ENCODE measurements at regions not wholly inside any gene's neighbourhood (a gene's known extent, or its start where the extent isn't known, plus 50 kb on each side); places are given as distances from the start of the nearest gene placed in this dataset.
"Not testable (repeated sequence)": the region's sequence is repeated elsewhere in the genome, so short reads cannot be mapped to it uniquely, and the experiment has no call there.

DNA sequence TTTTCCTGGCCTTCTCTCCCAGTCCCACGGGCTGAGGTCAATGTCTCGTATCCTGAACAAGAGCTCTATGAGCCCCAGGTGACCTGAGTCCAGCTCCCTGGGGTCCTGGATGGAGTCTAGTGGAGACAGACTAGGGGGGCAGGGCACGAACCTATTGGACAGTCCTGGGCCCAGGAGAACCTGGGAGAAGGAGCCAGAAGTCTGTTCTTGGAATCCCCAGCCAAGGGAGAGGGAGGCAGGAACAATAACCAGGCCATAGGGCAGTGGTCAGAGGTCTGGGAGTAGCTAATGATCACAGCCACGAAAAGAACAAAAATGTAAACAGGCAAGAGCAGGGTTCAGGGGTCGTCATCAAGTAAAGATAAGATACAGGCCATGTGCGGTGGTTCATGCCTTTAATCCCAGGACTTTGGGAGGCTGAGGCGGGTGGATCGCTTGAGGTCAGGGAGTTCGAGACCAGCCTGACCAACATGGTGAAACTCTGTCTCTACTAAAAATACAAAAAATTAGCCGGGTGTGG lies 60.8 kb downstream of the COPRS start:
- DNase-seq (ENCODE audit: low read depth in 2 of 2) = no peak

DNA sequence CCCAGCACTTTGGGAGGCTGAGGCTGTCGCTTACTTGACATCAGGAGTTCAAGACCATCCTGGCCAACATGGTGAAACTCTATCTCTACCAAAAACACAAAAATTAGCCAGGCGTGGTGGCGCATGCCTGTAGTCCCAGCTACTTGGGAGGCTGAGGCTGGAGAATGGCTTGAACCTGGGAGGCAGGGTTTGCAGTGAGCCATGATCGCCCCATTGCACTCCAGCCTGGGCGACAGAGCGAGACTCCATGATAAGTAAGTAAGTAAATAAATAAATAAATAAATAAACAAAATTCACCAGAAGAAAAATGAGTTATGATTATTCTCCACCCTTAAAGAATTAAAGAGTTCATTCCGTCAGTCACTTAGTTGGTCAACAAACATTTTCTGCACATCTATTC lies 63.1 kb downstream of the COPRS start:
- DNase-seq (ENCODE audit: low read depth in 2 of 2) = not testable (repeated sequence)

DNA sequence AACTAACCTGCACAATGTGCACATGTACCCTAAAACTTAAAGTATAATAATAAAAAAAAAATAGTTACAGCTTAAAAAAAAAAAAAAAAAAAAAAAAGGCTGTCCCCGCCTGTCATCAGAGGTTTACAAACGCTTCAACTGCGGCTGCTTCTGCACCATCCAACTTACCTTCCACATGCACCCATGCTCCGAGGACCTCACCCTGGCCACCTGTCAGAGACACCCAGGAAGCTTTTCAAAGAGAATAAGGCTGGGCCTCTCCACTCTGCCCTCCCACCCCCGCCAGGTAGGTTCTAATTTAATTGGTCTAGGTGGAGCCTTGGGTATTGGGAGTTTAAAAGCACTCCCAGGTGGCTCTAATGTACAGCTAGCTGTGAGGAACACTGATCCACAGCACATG lies 64.9 kb downstream of the COPRS start:
- DNase-seq (ENCODE audit: low read depth in 2 of 2) = no peak

DNA sequence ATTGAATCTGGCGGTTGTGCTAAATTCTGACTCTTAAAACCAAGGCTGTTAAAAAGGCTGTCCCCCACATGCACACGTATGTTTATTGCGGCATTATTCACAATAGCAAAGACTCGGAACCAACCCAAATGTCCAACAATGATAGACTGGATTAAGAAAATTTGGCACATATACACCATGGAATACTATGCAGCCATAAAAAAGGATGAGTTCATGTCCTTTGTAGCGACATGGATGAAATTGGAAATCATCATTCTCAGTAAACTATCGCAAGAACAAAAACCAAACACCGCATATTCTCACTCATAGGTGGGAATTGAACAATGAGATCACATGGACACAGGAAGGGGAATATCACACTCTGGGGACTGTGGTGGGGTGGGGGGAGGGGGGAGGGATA lies 65.4 kb downstream of the COPRS start:
- not testable (repeated sequence) for DNase-seq (ENCODE audit: low read depth in 2 of 2)

DNA sequence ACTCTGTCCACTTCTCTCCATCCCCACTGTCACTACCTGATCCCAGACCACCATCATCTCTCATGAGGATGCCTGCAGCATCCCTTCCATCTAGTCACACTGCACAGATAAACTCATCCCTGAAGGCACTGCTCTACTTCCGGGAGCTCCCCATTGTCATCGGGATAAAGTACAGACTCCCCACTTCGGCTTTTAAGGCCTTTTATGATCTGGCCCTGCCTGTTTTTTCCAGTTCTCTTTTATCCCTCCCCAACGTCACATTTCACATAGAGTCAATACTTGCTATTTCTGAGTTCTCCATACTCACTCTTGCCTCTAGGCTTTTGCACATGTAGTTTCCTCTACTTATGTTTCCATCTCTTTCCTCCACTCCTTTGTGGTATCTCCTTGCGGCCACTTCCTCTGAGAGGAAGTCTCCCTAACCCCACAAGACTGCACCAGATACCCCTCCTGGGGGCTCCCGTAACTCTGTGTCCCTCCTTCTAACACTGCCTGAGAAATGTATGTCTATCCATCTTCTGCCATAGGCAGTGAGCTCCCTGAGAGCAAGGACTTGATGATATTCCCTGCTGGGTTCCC lies 66.9 kb downstream of the COPRS start:
- no peak for DNase-seq (ENCODE audit: low read depth in 2 of 2)

DNA sequence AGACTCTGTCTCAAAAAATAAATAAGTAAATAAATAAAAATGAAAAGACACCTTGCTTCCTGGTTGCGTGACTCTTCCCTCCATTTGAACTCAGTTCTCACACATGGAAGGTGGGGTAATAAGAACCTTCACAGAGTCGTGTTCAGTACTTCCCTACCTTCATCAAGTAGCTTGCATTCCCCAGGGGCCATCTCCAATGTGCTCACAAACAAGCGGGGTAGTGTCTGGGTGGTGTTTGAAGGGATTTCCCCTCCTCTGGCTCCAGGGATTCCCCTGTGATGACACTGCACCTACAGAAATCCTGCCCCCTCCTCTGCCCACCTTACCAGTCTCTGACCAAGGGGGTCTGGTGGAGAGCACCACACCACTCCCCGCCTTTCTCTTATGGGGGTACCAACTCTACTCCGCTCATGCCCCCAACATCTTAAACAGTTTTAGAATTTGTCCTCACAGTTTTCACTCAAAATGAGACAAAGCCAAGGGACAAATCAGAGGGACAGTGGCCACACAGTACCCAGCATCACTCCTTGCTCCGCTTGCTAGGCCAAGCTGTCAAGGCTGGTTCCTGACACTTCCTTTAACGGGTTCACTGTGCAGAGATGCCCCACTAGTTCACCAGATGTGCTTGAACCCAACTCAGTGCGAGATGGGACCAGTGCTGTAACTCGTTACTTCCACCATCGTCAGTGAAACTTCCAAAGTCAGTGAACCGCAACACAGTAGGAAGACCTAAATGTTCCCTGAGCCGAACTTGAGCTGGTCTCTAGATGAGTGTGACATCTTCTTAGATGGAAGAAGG lies 69.1 kb downstream of the COPRS start:
- DNase-seq (ENCODE audit: low read depth in 2 of 2) = no peak

DNA sequence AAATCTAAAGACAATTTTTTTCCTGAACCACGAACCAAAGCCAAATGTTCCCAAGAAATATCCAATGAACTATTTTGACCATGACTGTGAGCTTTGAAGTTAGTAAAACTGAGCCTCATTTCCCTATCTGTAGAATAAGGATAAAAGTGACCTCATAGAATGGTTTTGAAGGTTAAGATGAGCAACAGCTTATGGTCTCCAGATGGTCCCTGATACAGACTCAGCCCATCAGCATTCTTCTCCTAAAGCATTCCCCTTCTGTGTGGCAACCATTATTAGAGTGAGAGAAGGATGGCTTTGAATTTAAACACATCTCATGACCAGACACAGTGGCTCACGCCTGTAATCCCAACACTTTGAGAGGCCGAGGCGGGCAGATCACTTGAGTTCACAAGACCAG lies 70.1 kb downstream of the COPRS start:
- peak; percentile 65 for DNase-seq (ENCODE audit: low read depth in 2 of 2)

DNA sequence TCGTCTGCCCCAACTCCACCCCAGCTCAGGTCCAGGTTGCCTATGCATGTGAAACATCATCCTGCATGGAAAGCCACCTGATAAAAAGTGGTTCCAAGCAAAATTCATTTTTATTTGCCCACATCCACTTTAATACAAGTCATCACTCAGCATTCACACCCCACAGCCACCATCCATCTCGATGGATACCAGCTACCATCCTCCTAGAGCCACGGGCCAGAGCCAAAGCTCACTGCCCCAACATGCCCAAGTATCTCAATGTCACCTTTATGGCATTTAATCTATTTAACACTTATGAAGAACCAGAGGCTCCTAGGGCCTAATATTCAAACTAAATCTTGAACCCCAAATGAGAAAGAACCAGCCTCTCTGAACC lies 70.5 kb downstream of the COPRS start:
- DNase-seq (ENCODE audit: low read depth in 2 of 2) = no peak

DNA sequence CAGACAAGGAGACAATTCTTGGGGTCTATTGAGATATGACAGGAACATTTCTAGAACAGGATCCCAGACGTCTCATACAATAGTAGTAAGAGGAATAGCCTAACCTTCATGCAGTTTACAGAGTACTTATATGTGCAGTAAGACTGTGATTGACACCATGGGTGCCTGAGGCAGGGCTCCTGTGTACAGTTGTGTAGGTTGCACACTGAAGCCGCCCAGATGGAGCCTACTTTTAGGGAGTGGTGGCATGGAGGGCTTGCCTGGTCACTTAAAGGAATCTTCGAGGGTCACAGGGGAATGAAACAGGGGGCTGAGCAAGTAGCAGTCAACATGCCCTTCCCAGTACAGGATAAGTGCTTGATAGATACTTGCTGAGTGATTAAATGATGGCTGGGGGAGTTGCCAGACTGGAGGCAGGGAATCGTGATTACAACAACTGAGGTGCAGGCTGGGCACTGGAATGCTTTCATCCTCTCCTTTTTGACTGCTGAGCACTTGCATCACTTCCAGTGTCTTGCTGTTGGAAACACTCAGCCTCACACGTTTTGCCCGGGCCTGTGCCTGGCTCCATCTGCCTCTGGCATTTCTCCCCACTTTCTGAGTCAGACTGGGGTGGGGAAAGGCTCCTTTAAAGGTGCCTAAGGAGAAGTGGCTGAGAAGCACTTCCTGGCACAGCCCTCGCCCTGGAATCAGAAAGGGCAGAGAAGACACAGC lies 71.0 kb downstream of the COPRS start:
- DNase-seq (ENCODE audit: low read depth in 2 of 2) = peak; percentile 83 to 85

DNA sequence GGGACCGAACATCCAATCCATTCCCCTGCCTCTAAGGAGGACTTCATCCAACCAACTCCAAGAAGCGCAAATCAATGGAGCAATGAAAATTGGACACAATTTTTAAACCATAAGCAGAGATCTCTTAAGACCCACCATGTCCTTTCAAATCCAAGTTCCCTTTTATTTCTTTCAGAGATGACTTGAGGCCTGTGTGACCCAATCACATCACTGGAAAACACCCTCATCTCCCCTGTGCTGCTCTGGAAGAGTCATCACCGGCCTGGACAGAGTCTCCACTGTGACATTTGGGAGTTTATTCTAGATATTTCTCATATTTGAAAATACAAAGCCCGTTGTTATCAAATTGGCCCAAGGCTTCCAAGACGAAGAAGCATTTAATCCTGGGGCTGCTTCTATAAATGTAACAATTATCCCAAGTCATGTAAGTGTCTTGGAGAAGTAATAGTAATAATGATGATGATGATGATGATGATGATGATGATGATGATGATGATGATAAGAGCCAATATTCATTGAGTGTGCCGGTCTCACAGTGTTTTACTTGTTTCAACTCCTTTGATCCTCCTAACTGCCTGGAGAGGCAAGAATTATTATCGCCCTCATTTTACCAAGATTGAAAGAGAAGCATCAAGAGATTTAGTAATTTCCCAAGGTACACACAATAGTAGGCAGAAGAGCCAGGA lies 72.1 kb downstream of the COPRS start:
- DNase-seq (ENCODE audit: low read depth in 2 of 2) = no peak

DNA sequence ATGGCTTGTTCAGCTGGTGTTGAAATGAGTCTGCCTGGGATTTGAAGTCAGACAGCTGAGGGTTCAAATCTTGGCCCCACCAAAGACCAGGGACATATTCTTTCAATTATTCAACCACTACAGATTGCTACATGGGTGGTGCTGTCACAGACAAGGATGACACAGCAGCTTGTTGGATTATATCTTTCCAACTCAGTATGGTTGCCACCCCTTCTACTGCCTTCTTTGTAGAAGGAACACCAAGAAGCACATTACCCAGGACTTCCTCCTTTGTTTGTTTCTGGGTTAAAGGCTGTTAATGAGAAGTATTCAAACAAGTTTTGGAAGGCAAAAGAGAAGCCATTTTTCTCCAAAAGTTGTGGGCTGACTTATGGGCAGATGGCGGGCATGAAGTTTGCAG lies 78.6 kb downstream of the COPRS start:
- no peak for DNase-seq (ENCODE audit: low read depth in 2 of 2)

DNA sequence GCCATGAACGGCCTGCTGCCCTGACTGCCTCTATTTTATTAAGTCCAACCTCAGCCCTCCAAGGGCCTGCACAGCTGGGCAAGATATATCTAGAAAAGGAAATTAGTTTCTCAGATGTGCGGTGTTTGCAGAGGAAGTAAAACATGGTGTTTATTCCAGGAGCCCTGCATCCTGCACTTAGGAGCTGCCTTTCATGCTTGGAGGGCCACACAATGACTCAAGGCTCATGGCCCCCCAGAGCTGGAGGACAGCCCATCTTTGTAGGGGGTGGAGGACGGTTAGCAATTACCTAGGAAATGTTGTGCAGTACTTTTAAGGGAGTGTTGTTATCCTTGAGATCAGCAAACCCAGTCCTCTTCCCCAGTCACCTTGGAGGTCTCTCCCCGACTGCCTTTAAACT lies 80.5 kb downstream of the COPRS start:
- no peak for DNase-seq (ENCODE audit: low read depth in 2 of 2)

DNA sequence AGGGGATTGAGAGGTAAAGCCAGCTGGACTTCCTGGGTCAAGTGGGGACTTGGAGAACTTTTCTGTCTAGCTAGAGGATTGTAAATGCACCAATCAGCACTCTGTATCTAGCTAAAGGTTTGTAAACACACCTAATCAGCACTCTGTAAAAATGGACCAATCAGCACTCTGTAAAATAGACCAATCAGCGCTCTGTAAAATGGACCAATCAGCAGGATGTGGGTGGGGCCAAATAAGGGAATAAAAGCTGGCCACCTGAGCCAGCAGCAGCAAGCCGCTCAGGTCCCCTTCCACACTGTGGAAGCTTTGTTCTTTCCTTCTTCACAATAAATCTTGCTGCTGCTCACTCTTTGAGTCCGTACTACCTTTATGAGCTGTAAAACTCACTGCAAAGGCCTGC lies 87.7 kb downstream of the COPRS start:
- not testable (repeated sequence) for DNase-seq (ENCODE audit: low read depth in 2 of 2)

DNA sequence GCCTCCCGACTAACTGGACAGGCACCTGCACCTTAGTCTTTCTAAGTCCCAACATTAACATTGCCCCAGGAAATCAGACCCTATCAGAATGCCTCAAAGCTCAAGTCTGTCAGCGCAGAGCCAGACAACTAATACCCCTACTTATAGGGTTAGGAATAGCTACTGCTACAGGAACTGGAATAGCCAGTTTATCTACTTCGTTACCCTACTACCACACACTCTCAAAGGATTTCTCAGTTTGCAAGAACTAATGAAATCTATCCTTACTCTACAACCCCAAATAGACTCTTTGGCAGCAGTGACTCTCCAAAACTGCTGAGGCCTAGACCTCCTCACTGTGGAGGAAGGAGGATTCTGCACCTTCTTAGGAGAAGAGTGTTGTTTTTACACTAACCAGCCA lies 88.5 kb downstream of the COPRS start:
- not testable (repeated sequence) for DNase-seq (ENCODE audit: low read depth in 2 of 2)

DNA sequence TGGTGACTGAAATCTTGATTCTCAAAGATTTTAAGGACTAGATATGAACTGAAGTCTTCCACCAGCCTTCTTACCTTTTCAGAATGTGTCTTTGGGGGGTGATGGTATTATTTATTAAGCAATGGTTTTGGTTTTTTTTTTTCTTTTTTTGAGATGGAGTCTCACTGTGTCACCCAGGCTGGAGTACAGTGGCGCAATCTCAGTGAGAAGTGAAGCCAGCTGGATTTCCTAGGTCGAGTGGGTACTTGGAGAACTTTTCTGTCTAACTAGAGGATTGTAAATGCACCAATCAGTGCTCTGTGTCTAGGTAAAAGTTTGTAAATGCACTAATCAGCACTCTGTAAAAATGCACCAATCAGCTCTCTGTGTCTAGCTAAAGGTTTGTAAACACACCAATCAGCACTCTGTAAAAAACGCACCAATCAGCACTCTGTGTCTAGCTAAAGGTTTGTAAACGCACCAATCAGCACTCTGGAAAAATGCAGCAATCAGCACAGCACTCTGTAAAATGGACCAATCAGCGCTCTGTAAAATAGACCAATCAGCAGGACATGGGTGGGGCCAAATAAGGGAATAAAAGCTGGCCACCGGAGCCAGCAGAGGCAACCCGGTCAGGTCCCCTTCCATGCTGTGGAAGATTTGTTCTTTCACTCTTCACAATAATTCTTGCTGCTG lies 97.1 kb downstream of the COPRS start:
- DNase-seq (ENCODE audit: low read depth in 2 of 2) = not testable (repeated sequence)

DNA sequence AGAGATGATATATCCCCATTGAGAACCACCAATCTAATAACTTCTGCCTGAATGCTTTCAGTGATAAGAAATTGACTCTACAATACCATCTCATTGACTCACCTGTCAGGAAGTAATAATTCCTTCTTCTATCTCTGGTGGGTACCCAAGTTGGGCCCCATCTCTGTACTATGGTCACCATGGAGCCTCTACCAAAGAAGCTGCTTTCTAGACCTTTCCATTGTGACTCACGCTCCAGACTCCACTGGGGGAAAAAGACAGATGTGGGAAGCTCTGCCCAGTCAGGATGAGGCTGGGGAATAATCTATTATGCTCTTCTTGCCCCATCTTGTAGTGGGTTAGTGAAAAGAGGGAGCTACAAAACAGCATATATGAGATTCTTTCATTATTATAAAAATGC lies 100.4 kb downstream of the COPRS start:
- DNase-seq (ENCODE audit: low read depth in 2 of 2) = peak; percentile 52 to 53

DNA sequence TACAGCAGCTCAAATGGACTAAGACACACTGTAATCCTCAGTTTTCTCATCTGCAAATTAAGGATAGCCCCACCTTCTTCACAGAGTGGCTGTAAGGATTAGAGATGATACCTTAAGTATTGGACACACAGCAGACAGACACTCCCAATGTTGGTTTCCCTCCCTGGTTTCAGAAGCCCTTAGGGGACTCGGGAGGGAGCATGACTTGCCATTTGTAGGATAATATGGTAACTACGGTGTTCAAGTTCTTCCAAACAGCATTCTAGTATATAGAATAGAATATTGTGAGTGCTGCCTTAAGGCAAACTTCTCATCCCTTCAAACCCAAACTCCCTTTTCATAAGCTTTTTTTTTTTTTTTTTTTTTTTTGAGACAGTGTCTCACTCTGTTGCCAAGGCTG lies 101.9 kb downstream of the COPRS start:
- no peak for DNase-seq (ENCODE audit: low read depth in 2 of 2)

DNA sequence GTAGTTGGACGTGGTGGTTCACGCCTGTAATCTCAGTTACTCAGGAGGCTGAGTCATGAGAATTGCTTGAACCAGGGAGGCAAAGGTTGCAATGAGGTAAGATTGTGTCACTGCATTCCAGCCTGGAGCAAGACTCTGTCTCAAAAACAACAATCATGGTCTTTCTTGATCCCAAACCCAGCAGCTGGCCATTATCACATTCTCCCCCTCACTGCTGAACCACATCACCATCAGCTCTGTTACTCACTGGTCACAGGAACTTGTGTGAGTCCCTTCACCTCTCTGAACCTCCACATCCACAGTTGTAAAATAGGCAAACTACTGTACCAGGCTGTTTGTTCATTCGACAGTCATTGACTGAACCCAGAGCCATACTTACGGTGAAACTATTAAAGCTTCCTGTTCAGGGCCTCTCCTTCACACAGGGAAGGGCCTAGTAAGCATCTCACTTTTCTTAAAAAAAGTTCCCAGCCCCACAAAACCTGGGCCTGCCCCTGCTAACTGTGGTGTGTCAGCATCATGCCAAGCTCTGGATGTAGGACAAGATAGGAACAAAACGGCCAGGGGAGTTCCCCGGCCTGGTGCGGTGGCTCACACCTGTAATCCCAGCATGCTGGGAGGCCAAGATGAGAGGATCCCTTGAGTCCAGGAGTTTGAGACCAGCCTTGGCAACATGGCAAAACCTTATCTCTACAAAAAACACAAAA lies 104.7 kb downstream of the COPRS start:
- peak; percentile 37 to 38 for DNase-seq (ENCODE audit: low read depth in 2 of 2)

DNA sequence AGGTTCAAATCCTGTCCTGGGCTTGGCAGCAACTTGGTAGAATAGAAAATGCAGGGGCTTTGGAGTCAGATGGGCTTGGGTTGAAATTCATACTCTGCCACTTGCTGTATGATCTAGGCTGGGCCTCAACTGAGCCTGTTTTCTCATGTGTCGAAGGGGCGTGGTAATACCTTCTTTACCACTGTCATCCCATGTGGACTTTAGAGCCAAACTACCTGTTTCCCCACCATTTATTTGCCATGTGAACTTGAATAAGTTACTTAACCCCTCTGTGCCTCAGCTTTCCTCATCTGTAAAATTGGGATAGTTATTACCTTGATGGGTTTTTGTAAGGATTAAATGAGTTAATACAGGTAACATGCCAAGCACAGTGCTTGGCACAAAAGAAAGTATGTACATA lies 106.0 kb downstream of the COPRS start:
- DNase-seq (ENCODE audit: low read depth in 2 of 2) = no peak

DNA sequence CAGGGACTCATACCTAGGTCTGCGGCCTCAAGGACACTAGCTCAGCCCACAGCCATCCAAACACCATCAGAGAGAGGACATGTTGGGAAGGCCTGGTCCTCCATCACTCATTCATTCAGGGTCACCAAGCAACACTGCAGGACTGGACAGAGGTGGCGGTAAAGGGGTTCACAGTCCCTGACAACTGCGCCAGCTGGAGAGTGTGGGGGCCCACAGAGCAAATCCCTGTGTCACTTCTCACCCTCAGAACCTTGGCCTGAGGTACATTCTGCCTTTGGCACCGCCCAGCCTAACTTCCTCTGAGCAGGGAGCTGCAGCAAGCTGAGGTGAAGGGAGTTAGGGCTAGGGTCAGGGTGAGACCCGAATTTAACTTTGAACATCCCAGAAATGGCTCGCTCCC lies 106.5 kb downstream of the COPRS start:
- no peak for DNase-seq (ENCODE audit: low read depth in 2 of 2)

DNA sequence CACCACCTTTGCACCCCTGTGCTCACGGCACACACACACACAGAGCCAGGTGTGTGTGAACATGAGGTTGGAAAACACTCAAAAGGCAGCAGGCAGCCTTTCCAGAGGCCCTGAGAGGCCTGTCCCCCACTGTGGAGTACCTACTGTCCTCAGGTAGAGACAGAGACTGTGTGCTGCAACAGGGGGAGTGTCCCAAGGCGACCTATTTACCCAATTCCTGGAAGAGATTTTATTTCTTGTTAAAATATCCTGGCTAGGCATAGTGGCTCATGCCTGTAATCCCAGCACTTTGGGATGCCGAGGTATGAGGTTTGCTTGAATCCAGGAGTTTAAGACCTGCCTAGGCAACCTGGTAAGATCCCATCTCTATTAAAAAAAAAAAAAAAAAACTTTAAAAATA lies 108.5 kb downstream of the COPRS start:
- no peak for DNase-seq (ENCODE audit: low read depth in 2 of 2)
